Esophagus muscularis mucosa (tissue), 4 donors: ENCODE measurements at regions not wholly inside any gene's neighbourhood (a gene's known extent, or its start where the extent isn't known, plus 50 kb on each side); places are given as distances from the start of the nearest gene placed in this dataset.

Experiments
- DNase-seq: peaks from one replicate; pipeline ENCODE4 v3.0.0-alpha.2; 2017; ENCODE audit errors: extremely low spot score
- H3K27ac ChIP-seq, 4 donors: fragments of 200-600 bp; sonication (generic); replicated peaks in 1 of 4; 1 replicate in 3 of 4; 2 replicates in 1 of 4; pipeline ENCODE4 v1.5.1; 2016 to 2019; ENCODE audit warnings: mild to moderate bottlenecking in 1 of 4
- H3K27me3 ChIP-seq, 4 donors: fragments of 200-600 bp; sonication (generic); one replicate each; pipeline versions ENCODE4 v1.5.1 to v1.6.0; 2016 to 2019
- H3K36me3 ChIP-seq, 4 donors: fragments of 200-600 bp; sonication (generic); one replicate each; pipeline ENCODE4 v1.5.1; 2016 to 2019
- H3K4me1 ChIP-seq, 4 donors: fragments of 200-600 bp; sonication (generic); one replicate each; pipeline ENCODE4 v1.5.1; 2016 to 2019
- H3K4me3 ChIP-seq, 4 donors: fragments of 200-600 bp; sonication (generic); 1 replicate in 2 of 4; 2 replicates in 2 of 4; pipeline ENCODE4 v1.5.1; 2016 to 2019; ENCODE audit warnings: mild to moderate bottlenecking in 4 of 4, moderate library complexity in 1 of 4
- H3K9me3 ChIP-seq, 4 donors: fragments of 200-600 bp; sonication (generic); 1 replicate in 3 of 4; 2 replicates in 1 of 4; pipeline ENCODE4 v1.5.1; 2016 to 2019
- CTCF ChIP-seq, 3 experiments: fragments of 200-600 bp in 2 of 3; fragments of 450-650 bp in 1 of 3; sonication (generic) in 2 of 3; IDR thresholded peaks; one replicate each; pipeline ENCODE4 v1.5.1; 2017 to 2019; ENCODE audit warnings: antibody characterized with exemption in 3 of 3, mild to moderate bottlenecking in 2 of 3, moderate library complexity in 1 of 3
- EP300 ChIP-seq: sonication (generic); formaldehyde crosslinking; IDR thresholded peaks from one replicate; pipeline ENCODE4 v1.6.1; 2017; ENCODE audit warnings: antibody characterized with exemption
- POLR2A ChIP-seq: fragments of 450-650 bp; IDR thresholded peaks from one replicate; pipeline ENCODE4 v1.6.1; 2017; ENCODE audit warnings: antibody characterized with exemption, moderate library complexity, mild to moderate bottlenecking, low read depth
- POLR2AphosphoS5 ChIP-seq, 2 donors: sonication (generic); formaldehyde crosslinking; IDR thresholded peaks; one replicate each; pipeline ENCODE4 v1.6.1; 2017; ENCODE audit warnings: antibody characterized with exemption in 2 of 2
- WGBS: methylation state at CpG from one replicate; pipeline ENCODE4 v1.1.5; 2018; 5-methylcytosine and 5-hydroxymethylcytosine counted together
- intact Hi-C: fragments of 100-400 bp; cut with DNase I; formaldehyde crosslinking; loops from one replicate; pipeline ENCODE4 v1.15.1; 2023

GRCh38 chr10:128985036-128985435 lies 482.0 kb upstream of the MGMT start:
- 71% methylated on average over 1 of the region's 1 CpG for WGBS
- no peak for TF ChIP-seq POLR2A
- no peak for TF ChIP-seq EP300
- TF ChIP-seq CTCF (IDR thresholded peaks at IDR 0.05), result no peak
- no peak for TF ChIP-seq POLR2AphosphoS5 (IDR thresholded peaks at IDR 0.05)
- Histone ChIP-seq H3K36me3 (no peaks in the 10 kb centered on the region), H3K27me3 (peaks cover 0 to 8% (median 0%) of the 10 kb centered on the region in 4 donors), H3K4me1 (no peaks in the 10 kb centered on the region), H3K4me3 (no peak overlapping the region), H3K9me3 (peaks cover 0 to 3% (median 0%) of the 10 kb centered on the region in 4 donors), H3K27ac (no peak overlapping the region)
- intact Hi-C loops, result no loop called here
- DNase-seq, result no peak

- Histone ChIP-seq H3K27ac (no peak overlapping the region), H3K4me1 (no peaks in the 10 kb centered on the region), H3K27me3 (peaks cover 0 to 8% (median 0%) of the 10 kb centered on the region in 4 donors), H3K36me3 (no peaks in the 10 kb centered on the region), H3K4me3 (no peak overlapping the region), H3K9me3 (peaks cover 0 to 3% (median 0%) of the 10 kb centered on the region in 4 donors)
- no peak for DNase-seq
- intact Hi-C loops, result no loop called here
- no peak for TF ChIP-seq POLR2AphosphoS5 (IDR thresholded peaks at IDR 0.05)
- WGBS, result 90% methylated on average over 17 of the region's 17 CpGs
Measured at GRCh38 chr10:128990986-128991385, 476.1 kb upstream of the MGMT start.

GRCh38 chr10:128992770-128993169 lies 474.3 kb upstream of the MGMT start:
- TF ChIP-seq POLR2AphosphoS5 (IDR thresholded peaks at IDR 0.05) (no peak), CTCF (IDR thresholded peaks at IDR 0.05) (no peak), EP300 (no peak), POLR2A (no peak)
- Histone ChIP-seq H3K27ac (no peak overlapping the region), H3K27me3 (peaks cover 0 to 8% (median 0%) of the 10 kb centered on the region in 4 donors), H3K9me3 (peaks cover 0 to 3% (median 0%) of the 10 kb centered on the region in 4 donors), H3K36me3 (no peaks in the 10 kb centered on the region), H3K4me1 (no peaks in the 10 kb centered on the region), H3K4me3 (no peak overlapping the region)
- DNase-seq, result no peak
- WGBS, result 80% methylated on average over 5 of the region's 5 CpGs
- intact Hi-C loops, result no loop called here

GRCh38 chr10:128993443-128993842 lies 473.6 kb upstream of the MGMT start:
- intact Hi-C loops, result no loop called here
- H3K4me3 ChIP-seq, result no peak overlapping the region
- H3K27me3 ChIP-seq, result peaks cover 0 to 8% (median 0%) of the 10 kb centered on the region in 4 donors
- H3K9me3 ChIP-seq, result no peaks in the 10 kb centered on the region
- no peaks in the 10 kb centered on the region for H3K36me3 ChIP-seq
- DNase-seq, result no peak
- no peaks in the 10 kb centered on the region for H3K4me1 ChIP-seq
- TF ChIP-seq POLR2AphosphoS5 (IDR thresholded peaks at IDR 0.05) (no peak), POLR2A (no peak), EP300 (no peak), CTCF (IDR thresholded peaks at IDR 0.05) (no peak)
- no peak overlapping the region for H3K27ac ChIP-seq
- WGBS, result 84% methylated on average over 4 of the region's 8 CpGs

GRCh38 chr10:128993911-128994538 lies 473.0 kb upstream of the MGMT start:
- H3K36me3 ChIP-seq, result no peaks in the 10 kb centered on the region
- no peak overlapping the region for H3K27ac ChIP-seq
- H3K9me3 ChIP-seq, result no peaks in the 10 kb centered on the region
- no peak for DNase-seq
- intact Hi-C loops, result no loop called here
- WGBS, result 81% methylated on average over 7 of the region's 8 CpGs
- no peaks in the 10 kb centered on the region for H3K4me1 ChIP-seq
- no peak for TF ChIP-seq EP300
- no peak for TF ChIP-seq CTCF (IDR thresholded peaks at IDR 0.05)
- no peak for TF ChIP-seq POLR2A
- no peak for TF ChIP-seq POLR2AphosphoS5 (IDR thresholded peaks at IDR 0.05)
- H3K27me3 ChIP-seq, result peaks cover 0 to 4% (median 0%) of the 10 kb centered on the region in 4 donors
- no peak overlapping the region for H3K4me3 ChIP-seq
